ENCODE measurements at regions not wholly inside any gene's neighbourhood (a gene's known extent, or its start where the extent isn't known, plus 50 kb on each side); places are given as distances from the start of the nearest gene placed in this dataset.

DNA sequence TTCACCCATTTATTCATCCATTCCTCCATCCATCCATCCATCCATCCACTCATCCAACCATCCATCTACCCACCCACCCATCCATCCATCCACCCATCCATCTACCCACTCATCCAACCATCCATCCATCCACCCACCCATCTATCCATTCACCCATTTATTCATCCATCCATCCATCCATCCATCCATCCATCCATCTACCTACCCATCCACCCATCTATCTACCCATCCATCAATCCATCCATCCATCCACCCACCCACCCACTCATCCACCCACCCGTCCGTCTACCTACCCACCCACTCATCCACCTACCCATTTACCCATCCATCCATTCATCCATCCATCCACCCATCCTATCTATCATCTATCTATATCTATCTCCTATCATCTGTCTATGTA lies 169.4 kb upstream of the SHH start:
- in situ Hi-C loops (cut with HindIII; ENCODE audit: low pct_ligation_motif_present, low pct_unique_long_range_greater_than_20kb, low sequenced_read_pairs) = no loop called here
- DNase-seq = no peak

DNA sequence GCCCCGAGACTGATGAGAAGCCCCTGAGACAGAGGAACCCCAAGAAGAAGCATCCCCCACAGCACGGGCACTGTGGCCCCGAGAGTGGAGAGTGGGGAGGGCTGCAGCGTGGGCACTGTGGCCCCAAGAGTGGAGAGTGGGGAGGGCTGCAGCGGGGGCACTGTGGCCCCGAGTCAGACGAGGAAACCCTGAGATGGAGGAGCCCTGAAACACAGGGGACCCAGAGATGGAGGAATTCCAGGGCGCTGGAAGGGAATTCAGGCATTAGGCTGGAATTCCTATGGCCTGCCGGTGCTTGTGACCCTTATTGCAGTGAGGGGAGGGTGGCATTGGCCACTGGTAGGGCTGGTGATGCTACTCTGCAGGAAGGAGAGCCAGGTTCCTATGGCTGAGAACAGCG lies 168.6 kb upstream of the SHH start:
- in situ Hi-C loops (cut with HindIII; ENCODE audit: low pct_ligation_motif_present, low pct_unique_long_range_greater_than_20kb, low sequenced_read_pairs) = no loop called here
- DNase-seq = no peak

DNA sequence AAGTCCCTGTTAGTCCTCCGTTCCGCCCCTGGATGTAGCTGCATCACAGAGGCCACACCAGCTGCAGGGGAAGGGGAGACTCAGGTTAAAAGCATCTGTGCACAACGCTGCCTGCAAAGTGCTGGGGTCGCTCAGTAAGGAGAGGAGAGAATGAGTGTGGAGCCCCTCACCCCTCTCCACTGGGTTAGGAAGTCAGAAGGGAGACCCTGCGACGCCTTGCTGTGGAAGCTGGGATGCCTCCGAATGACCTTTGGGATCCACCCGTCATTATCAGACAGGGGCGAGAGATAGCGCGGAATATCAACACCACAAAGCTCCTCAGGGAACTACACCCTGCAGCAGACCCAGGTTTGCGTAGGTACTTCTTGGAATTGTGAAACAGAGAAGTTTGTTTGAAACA lies 167.7 kb upstream of the SHH start:
- in situ Hi-C loops (cut with HindIII; ENCODE audit: low pct_ligation_motif_present, low pct_unique_long_range_greater_than_20kb, low sequenced_read_pairs) = no loop called here

DNA sequence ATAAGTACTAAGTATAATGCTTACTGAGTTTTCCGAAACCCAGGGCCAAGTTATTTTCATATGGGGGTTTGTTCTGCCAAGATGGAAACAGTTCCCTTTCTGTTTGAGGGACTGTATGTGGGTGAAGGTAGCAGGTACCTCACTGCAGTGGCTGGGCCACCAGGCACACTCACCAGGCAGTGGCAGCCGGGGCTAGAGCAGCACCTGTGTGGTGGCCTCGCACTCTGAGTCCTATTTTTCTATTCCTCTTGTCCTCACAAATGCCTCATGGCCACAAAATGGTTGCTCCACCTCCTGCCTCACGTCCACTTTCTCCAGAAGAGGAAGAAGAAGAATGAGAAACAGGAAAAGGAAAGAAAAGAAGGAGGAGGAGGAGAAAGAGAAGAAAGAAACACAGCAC lies 167.3 kb upstream of the SHH start:
- no peak for DNase-seq
- in situ Hi-C loops (cut with HindIII; ENCODE audit: low pct_ligation_motif_present, low pct_unique_long_range_greater_than_20kb, low sequenced_read_pairs) = no loop called here

More for the DNA sequence above, 167.7 kb upstream of the SHH start:
- no peak for DNase-seq

DNA sequence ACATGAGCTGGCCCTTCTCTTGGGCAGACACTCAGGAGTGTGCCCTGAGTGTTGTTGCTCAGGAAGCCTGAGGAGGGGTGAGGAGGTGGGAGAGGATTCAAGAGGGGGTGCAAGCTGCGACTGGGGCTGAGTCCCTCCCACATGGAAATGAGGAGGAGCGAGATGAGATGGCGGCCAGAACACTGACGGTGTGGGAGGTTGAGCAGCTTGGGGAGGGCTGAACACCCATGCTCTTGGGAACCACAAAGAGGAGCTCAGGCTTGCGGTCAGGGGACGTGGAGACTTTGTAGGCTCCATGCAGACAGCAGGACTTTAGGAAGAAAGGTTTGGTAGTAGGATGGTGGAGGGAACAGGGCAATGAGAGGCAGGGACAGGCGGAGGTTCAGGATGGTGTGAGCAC lies 163.2 kb upstream of the SHH start:
- DNase-seq = no peak
- in situ Hi-C loops (cut with HindIII; ENCODE audit: low pct_ligation_motif_present, low pct_unique_long_range_greater_than_20kb, low sequenced_read_pairs) = no loop called here

DNA sequence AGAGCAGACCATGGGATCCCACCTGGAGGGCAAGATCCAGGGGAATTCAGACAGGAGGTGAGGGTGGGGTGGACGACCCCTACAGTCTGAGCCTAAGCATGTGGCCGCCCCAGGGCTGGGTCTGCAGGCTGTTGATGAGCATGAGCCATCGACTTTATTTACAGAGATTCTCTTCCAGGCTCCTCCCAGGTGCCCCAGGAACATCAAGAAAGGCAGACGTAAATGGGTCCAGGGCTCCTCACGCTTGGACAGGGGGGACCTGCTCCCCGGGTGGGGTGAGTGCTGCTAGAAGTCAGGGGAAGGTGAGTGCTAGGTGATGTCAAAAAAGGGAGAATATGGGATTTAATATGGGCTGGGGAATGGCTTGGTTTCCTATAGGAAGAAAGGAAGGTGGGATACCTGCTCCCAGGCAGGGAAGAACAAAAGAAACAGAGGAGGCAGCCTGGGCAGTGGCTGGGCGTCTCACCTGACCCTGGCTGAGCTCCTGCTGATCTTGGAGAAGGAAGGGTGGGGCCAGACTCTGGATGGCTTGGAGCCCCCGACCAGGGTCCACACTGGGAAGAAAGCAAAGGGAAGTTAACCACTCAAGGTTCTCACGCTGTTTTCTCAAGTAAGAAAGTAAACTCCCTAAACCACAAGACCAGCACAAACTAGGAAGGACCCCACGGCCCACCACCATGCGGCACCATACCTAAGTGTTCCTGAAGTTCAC lies 162.1 kb upstream of the SHH start:
- no peak for DNase-seq
- in situ Hi-C loops (cut with HindIII; ENCODE audit: low pct_ligation_motif_present, low pct_unique_long_range_greater_than_20kb, low sequenced_read_pairs) = no loop called here

DNA sequence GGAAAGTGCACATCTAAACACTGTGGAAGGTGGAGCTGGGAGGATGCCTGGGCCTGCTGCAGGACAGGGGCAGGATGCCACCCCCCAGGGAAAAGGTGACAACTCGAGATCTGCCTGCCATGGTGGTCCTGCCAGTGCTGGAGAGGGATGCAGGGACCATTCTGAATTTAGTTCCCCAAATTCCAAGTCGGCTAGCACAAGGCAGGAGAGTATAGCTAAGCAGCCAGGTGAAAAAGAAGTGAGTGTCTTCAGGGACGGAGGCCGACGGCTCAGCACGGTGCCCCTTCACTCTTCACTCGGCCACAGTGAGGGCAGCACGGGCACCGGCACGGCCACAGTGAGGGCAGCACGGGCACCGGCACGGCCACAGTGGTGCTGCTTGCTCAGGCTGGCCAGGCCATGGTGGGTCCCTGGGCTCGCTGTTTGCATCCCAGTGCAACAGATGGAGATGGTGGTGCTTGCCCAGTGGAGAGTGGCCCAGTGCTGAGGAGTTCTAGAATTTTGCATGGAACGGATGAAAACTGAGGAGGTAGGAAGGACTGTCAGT lies 161.3 kb upstream of the SHH start:
- DNase-seq = no peak
- in situ Hi-C loops (cut with HindIII; ENCODE audit: low pct_ligation_motif_present, low pct_unique_long_range_greater_than_20kb, low sequenced_read_pairs) = no loop called here

DNA sequence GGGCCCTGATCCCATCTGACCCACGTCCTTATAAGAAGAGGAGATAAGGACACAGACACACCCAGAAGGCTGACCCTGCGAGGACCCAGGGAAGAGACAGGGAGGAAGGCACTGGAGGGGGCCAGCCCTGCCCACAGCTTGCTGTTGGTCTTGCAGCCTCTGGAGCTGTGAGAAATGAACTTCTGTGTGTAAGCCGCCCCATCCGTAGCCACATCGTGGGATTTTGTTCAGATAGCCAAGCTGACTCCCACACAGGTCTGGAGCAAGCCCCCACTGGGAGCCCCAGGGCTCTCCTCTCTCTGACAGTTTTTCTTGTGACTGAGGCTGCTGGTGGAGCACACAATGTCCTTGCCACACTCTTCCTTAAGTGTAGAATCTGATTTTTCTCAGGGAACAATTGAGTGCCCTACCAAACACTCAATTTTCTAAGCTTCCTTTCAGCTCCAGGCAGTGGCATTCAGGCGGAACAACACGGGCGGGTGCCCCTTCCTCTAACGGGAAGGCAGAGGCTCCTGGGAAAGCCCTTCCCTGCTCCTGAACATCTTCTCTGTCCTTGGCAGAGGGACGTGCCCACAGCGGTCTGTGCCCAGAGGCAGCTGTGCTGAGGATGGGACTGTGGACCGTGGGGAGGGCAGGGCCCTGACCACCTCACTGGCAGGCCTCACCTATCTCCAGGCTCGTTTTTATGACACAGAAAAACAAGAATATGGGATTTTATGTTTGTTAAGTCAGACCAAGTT lies 160.6 kb upstream of the SHH start:
- no peak for DNase-seq

DNA sequence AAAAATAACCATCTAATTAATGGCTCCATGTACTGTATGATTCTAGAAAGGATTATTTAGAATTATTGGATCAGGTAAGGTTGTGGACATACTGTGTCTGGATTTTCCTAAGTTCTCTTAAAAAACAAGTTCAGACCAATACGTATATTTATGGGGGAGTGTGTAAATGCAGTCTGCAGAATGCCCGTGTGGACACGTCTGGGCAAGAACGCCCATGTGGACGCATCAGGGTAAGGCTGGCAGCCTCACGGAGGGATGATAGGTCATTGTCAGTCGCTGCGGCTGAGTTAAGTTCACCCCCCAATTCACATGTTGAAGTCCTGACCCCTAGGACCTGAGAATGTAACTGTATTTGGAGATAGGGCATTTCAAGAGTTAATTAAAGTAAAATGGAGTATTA lies 160.0 kb upstream of the SHH start:
- DNase-seq = no peak
- in situ Hi-C loops (cut with HindIII; ENCODE audit: low pct_ligation_motif_present, low pct_unique_long_range_greater_than_20kb, low sequenced_read_pairs) = no loop called here

More for the DNA sequence above, 160.6 kb upstream of the SHH start:
- in situ Hi-C loops (cut with HindIII; ENCODE audit: low pct_ligation_motif_present, low pct_unique_long_range_greater_than_20kb, low sequenced_read_pairs) = no loop called here

DNA sequence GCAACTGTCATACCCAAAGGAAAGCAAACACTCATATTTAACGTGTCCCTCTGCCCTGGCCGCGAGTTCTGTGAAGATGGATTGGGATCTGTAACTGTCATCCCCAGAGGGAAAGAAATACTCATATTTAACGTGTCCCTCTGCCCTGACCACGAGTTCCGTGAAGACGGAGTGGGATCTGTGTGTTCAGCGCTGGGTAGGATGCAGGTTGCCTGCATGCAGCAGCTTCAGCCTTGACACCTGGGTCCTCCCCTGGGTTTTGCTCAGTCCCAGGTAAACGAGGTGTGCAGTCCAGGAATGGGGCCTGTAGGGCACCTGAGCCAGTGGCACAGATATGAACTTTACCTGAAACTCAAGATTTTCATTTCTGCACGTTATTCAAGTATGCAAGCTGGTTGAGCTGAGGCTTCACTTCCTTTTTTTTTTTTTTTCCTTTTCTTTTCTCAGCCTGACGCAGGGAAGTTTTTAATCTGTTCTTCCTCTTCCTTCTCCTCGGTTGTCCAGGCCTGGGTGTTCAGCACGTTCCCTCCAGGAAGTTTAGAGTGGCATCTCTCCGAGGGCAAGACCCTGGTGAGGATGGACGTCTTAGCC lies 159.0 kb upstream of the SHH start:
- in situ Hi-C loops (cut with HindIII; ENCODE audit: low pct_ligation_motif_present, low pct_unique_long_range_greater_than_20kb, low sequenced_read_pairs) = no loop called here
- no peak for DNase-seq

DNA sequence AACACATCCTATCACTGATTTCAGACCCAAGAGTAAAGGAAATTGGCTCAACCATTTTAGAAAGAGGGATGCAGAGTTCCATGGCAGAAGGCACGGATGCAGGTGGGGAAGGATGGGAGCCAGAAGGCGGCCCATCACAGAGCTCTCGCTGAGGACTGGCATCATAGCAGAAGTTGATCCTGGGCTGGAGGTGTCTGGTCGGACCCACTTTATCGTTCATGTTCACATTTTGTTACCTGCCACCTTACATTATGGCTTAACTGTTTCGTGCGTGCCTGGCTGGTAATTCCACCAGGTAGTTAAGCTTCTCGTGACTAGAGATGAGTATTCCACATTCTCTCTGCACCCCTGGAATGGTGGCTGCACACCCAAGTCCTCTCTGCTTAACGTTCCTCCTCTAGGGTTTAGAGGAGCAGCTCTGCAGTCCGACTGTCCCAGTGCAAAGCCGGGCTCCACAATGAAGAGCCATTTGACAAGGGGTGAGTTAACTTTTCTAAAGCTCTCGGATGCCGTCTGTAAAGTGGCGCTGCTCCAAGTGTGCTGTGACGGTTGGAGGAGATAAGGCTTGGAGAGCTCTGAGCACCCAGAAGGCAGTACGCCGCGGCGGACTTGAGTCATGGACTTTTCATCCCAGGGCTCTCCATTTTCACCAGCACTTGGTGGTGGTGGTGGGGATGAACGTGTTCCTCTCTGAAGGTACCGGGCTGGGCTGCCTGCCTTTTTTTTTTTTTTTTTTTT lies 157.1 kb upstream of the SHH start:
- no peak for DNase-seq
- in situ Hi-C loops (cut with HindIII; ENCODE audit: low pct_ligation_motif_present, low pct_unique_long_range_greater_than_20kb, low sequenced_read_pairs) = no loop called here

DNA sequence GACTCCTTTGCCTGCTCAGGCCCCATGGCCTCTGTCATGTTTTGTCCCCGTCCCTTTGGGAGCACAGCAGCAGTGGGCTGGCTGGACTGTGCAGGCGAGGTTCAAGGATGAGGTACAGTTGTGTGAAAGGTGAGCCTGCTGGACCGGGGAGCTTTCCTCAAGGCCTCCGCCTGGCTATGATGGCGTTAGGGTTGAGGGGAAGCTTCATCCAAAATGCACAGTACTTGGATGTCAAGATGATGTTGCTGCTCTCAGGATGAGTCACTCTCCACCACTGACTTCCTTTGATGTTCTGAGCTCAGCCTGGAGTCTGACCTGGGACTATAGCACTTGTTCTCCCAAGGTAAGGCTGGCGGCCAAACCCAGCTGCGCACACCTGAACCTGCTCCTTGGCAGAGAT lies 152.7 kb upstream of the SHH start:
- peak; percentile 28 for DNase-seq

DNA sequence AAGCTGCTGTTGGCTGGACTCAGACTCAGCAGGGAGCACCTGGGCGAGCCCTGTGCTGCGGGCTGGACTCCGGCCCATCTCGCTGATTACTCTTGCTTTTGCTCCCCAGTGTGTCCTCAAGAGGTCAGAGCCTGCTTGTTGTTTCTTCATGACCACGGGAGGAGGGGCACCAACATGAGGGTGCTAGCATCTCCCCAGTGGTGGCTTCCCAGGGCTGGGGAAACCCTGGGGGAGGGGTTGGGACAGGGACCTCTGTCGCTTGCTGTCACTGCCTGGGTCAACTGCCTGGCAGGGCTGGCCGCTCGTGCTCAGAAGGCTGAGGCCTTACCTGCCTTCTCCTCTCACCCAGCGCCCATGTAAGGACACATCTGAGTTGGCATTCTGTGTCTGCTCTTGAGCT lies 152.3 kb upstream of the SHH start:
- no peak for DNase-seq
- in situ Hi-C loops (cut with HindIII; ENCODE audit: low pct_ligation_motif_present, low pct_unique_long_range_greater_than_20kb, low sequenced_read_pairs) = no loop called here

More for the DNA sequence above, 152.7 kb upstream of the SHH start:
- in situ Hi-C loops (cut with HindIII; ENCODE audit: low pct_ligation_motif_present, low pct_unique_long_range_greater_than_20kb, low sequenced_read_pairs) = no loop called here

DNA sequence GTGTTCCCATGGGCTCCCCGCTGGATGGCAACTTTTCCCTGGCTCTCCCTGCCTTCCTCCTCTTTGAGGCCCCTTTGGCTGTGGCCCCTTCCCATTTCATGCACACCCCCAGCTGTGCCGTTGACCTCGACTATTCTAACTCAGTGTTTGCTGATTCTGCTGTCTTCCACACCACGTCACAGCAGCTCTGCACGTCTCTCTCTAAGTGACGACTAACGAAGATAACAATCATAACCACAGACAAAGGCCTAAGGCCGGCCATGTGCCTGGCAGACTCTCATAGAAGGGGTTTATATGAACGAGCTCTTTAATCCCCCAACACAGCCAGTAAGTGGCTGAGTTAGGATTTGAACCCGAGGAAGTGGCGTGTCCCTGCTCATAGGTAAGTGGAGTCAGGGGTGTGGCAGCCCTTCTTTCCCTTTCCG lies 151.5 kb upstream of the SHH start:
- in situ Hi-C loops (cut with HindIII; ENCODE audit: low pct_ligation_motif_present, low pct_unique_long_range_greater_than_20kb, low sequenced_read_pairs) = no loop called here
- no peak for DNase-seq

DNA sequence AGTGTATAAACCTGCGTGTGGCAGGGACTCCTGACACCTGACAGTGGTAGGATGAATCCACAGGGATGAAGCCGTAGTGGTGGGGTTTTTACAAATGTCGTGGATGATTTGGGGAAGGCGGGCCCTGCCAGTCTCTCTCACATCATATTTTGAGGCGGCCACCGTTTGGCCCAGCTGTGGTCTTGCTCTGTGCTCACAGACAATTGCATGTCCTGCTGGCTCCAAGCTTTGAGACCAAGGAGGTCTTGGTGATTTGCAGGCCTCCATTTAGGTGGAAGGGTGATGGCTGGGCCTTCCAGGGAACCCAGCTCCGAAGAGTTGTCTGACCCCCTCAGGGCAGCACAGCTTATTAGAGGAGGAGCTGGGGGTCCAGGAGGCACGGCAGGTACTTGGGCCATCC lies 151.1 kb upstream of the SHH start:
- no peak for DNase-seq
- in situ Hi-C loops (cut with HindIII; ENCODE audit: low pct_ligation_motif_present, low pct_unique_long_range_greater_than_20kb, low sequenced_read_pairs) = no loop called here

DNA sequence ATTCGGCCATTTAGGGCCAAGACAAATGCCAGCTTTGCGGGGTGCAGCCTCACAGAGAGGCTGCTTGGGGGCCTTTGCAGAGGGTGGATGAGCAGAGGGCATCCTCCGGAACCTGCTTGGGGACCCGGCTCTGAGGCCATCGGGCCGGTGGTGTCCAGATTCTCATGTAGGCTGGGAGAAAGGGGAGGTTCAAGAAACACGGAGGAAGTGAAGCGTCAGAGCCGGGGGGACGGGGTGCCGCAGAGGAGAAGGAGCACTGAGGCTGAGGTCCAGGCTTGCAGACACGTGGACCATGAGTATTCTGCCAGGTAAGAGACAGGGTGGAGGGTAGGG lies 150.7 kb upstream of the SHH start:
- in situ Hi-C loops (cut with HindIII; ENCODE audit: low pct_ligation_motif_present, low pct_unique_long_range_greater_than_20kb, low sequenced_read_pairs) = no loop called here
- DNase-seq = no peak

DNA sequence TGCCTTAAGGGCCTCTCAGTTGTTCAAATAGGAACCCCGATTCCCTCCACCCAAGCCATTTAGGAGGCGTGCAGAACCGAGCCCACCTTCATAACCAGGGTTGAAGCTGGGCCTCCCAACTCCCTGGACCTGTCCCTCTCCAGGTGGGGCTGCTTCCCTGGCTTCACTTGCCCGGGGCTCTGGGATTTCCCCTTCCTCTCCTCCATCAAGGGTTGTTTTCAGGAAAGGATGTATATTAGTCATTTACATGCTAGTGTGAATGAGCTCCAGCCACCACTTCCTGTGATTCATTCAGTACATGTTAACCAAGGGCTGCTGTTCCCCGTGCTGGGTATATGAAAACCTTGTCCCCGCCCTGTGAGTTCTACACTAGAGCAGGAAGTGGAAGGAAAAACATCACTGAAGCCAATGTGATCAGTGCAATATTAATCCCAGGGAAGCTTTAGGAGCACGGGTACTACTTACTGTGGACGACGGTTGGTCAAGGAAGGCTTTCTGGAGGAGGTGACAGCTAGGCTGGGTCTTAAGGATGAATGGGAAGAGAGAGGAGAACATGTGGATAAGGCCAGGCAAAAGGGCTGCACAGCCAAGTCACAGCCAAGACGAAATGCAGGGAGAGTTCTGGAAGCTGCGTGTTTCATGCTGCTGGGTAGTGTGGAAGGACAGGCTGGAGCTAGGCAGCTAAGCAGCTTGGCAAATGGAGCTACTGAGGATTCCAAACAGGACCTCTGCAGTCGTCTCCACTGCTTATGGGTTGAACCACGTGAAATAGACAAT lies 150.1 kb upstream of the SHH start:
- peak; percentile 94 for DNase-seq
- in situ Hi-C loops (cut with HindIII; ENCODE audit: low pct_ligation_motif_present, low pct_unique_long_range_greater_than_20kb, low sequenced_read_pairs) = no loop called here

Measured in ACHN (cell line).